WTC11 (cell line): ENCODE measurements at regions not wholly inside any gene's neighbourhood (a gene's known extent, or its start where the extent isn't known, plus 50 kb on each side); places are given as distances from the start of the nearest gene placed in this dataset.

Experiments
- CBFB ChIP-seq: sonication (generic); formaldehyde crosslinking; IDR thresholded peaks from 2 replicates; pipeline ENCODE4 v1.8.1; 2022; ENCODE audit warnings: mild to moderate bottlenecking, low read depth, missing genetic modification reagents
- GTF2I ChIP-seq: fragments of 250-450 bp; sonication (Bioruptor Pico); conservative IDR thresholded peaks from 2 replicates; pipeline ENCODE4 v1.4.0; 2021; ENCODE audit warnings: mild to moderate bottlenecking
- HMGXB4 ChIP-seq: sonication (generic); formaldehyde crosslinking; IDR thresholded peaks from 2 replicates; pipeline ENCODE4 v1.8.1; 2023; ENCODE audit warnings: mild to moderate bottlenecking, moderate library complexity, missing genetic modification reagents
- IRF1 ChIP-seq: sonication (generic); formaldehyde crosslinking; IDR thresholded peaks from 2 replicates; pipeline ENCODE4 v1.8.0; 2023; ENCODE audit warnings: missing genetic modification reagents
- NFATC4 ChIP-seq: fragments of 250-450 bp; sonication (Bioruptor Pico); IDR thresholded peaks from 2 replicates; pipeline ENCODE4 v1.9.0; 2021; ENCODE audit warnings: mild to moderate bottlenecking
- NR2C2 ChIP-seq: sonication (generic); formaldehyde crosslinking; IDR thresholded peaks from 2 replicates; pipeline ENCODE4 v1.8.0; 2022; ENCODE audit warnings: mild to moderate bottlenecking, missing genetic modification reagents
- OVOL2 ChIP-seq: fragments of 250-450 bp; sonication (Bioruptor Pico); IDR thresholded peaks from 2 replicates; pipeline ENCODE4 v1.9.0; 2021; ENCODE audit warnings: mild to moderate bottlenecking, borderline replicate concordance
- PRDM15 ChIP-seq: sonication (generic); formaldehyde crosslinking; IDR thresholded peaks from 2 replicates; pipeline ENCODE4 v1.8.0; 2022; ENCODE audit warnings: missing genetic modification reagents
- TP53 ChIP-seq: sonication (generic); formaldehyde crosslinking; IDR thresholded peaks from 2 replicates; pipeline ENCODE4 v1.8.1; 2023; ENCODE audit warnings: mild to moderate bottlenecking, missing genetic modification reagents
- TF ChIP-seq, protein P1 (sequence below): sonication (generic); formaldehyde crosslinking; IDR thresholded peaks from 2 replicates; pipeline ENCODE4 v1.8.0; 2022; ENCODE audit warnings: mild to moderate bottlenecking, missing genetic modification reagents
- TF ChIP-seq, protein P2 (sequence below): fragments of 250-450 bp; sonication (Bioruptor Pico); IDR thresholded peaks from 2 replicates; pipeline ENCODE4 v1.9.0; 2021; ENCODE audit warnings: mild to moderate bottlenecking, borderline replicate concordance
- TF ChIP-seq, protein P3 (sequence below): fragments of 200-600 bp; IDR thresholded peaks from 2 replicates; pipeline ENCODE4 v1.8.0; 2022; ENCODE audit warnings: antibody characterized with exemption

DNA sequence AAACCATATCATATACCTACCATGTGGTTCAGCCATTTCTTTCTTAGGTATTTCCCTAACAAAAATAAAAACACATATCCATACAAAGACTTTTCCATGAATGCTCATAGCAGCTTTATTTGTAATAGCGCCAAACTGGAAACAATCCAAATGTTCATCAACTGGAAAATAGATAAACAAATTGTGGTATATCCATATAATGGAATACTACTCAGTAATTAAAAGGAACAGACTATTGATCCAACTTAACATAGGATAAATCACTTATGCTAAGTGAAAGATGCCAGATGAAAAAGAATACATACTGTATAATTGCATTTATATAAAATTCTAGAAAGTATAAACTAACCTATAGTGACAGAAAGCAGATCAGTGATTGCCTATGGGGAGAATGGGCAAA, 323.3 kb downstream of the BUD13 start (continued):
- TF ChIP-seq, protein P1, sequence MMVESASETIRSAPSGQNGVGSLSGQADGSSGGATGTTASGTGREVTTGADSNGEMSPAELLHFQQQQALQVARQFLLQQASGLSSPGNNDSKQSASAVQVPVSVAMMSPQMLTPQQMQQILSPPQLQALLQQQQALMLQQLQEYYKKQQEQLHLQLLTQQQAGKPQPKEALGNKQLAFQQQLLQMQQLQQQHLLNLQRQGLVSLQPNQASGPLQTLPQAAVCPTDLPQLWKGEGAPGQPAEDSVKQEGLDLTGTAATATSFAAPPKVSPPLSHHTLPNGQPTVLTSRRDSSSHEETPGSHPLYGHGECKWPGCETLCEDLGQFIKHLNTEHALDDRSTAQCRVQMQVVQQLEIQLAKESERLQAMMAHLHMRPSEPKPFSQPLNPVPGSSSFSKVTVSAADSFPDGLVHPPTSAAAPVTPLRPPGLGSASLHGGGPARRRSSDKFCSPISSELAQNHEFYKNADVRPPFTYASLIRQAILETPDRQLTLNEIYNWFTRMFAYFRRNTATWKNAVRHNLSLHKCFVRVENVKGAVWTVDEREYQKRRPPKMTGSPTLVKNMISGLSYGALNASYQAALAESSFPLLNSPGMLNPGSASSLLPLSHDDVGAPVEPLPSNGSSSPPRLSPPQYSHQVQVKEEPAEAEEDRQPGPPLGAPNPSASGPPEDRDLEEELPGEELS (CRISPR knock-in tag), result no peak
- TF ChIP-seq TP53 (CRISPR knock-in tag) (no peak), NFATC4 (CRISPR knock-in tag) (no peak), OVOL2 (CRISPR knock-in tag) (no peak), IRF1 (CRISPR knock-in tag) (no peak), HMGXB4 (CRISPR knock-in tag) (no peak), CBFB (CRISPR knock-in tag) (no peak), PRDM15 (no peak), GTF2I (CRISPR knock-in tag) (no peak), NR2C2 (CRISPR knock-in tag) (no peak)
- TF ChIP-seq, protein P2, sequence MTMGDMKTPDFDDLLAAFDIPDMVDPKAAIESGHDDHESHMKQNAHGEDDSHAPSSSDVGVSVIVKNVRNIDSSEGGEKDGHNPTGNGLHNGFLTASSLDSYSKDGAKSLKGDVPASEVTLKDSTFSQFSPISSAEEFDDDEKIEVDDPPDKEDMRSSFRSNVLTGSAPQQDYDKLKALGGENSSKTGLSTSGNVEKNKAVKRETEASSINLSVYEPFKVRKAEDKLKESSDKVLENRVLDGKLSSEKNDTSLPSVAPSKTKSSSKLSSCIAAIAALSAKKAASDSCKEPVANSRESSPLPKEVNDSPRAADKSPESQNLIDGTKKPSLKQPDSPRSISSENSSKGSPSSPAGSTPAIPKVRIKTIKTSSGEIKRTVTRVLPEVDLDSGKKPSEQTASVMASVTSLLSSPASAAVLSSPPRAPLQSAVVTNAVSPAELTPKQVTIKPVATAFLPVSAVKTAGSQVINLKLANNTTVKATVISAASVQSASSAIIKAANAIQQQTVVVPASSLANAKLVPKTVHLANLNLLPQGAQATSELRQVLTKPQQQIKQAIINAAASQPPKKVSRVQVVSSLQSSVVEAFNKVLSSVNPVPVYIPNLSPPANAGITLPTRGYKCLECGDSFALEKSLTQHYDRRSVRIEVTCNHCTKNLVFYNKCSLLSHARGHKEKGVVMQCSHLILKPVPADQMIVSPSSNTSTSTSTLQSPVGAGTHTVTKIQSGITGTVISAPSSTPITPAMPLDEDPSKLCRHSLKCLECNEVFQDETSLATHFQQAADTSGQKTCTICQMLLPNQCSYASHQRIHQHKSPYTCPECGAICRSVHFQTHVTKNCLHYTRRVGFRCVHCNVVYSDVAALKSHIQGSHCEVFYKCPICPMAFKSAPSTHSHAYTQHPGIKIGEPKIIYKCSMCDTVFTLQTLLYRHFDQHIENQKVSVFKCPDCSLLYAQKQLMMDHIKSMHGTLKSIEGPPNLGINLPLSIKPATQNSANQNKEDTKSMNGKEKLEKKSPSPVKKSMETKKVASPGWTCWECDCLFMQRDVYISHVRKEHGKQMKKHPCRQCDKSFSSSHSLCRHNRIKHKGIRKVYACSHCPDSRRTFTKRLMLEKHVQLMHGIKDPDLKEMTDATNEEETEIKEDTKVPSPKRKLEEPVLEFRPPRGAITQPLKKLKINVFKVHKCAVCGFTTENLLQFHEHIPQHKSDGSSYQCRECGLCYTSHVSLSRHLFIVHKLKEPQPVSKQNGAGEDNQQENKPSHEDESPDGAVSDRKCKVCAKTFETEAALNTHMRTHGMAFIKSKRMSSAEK, result no peak
- TF ChIP-seq, protein P3, sequence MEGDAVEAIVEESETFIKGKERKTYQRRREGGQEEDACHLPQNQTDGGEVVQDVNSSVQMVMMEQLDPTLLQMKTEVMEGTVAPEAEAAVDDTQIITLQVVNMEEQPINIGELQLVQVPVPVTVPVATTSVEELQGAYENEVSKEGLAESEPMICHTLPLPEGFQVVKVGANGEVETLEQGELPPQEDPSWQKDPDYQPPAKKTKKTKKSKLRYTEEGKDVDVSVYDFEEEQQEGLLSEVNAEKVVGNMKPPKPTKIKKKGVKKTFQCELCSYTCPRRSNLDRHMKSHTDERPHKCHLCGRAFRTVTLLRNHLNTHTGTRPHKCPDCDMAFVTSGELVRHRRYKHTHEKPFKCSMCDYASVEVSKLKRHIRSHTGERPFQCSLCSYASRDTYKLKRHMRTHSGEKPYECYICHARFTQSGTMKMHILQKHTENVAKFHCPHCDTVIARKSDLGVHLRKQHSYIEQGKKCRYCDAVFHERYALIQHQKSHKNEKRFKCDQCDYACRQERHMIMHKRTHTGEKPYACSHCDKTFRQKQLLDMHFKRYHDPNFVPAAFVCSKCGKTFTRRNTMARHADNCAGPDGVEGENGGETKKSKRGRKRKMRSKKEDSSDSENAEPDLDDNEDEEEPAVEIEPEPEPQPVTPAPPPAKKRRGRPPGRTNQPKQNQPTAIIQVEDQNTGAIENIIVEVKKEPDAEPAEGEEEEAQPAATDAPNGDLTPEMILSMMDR, result no peak
